IPS-18c (cell line): ENCODE measurements at regions not wholly inside any gene's neighbourhood (a gene's known extent, or its start where the extent isn't known, plus 50 kb on each side); places are given as distances from the start of the nearest gene placed in this dataset.

Experiments
- H3K4me3 ChIP-seq: 2 replicates; pipeline ENCODE4 v1.7.0; 2013; ENCODE audit warnings: low read depth, mild to moderate bottlenecking, low read length, moderate library complexity; ENCODE audit not compliant: insufficient read depth
- H3K9me3 ChIP-seq: one replicate; pipeline ENCODE4 v1.6.1; 2013; ENCODE audit warnings: mild to moderate bottlenecking, low read length, moderate library complexity; ENCODE audit not compliant: control insufficient read depth, insufficient read depth

GRCh38 chr14:86015511-86015910 is 485.6 kb downstream of the FLRT2 start:
- no peaks in the 10 kb centered on the region for H3K9me3 ChIP-seq
- no peak overlapping the region for H3K4me3 ChIP-seq

- Histone ChIP-seq H3K4me3 (no peak overlapping the region), H3K9me3 (no peaks in the 10 kb centered on the region)
These were observed 483.7 kb downstream of the FLRT2 start for GRCh38 chr14:86013641-86014040.

GRCh38 chr14:86012461-86012860 is 482.5 kb downstream of the FLRT2 start:
- H3K9me3 ChIP-seq = no peaks in the 10 kb centered on the region
- H3K4me3 ChIP-seq = no peak overlapping the region

GRCh38 chr14:86003998-86004397 is 474.1 kb downstream of the FLRT2 start:
- H3K4me3 ChIP-seq = no peak overlapping the region
- no peaks in the 10 kb centered on the region for H3K9me3 ChIP-seq

GRCh38 chr14:85996551-85996950 is 466.6 kb downstream of the FLRT2 start:
- H3K9me3 ChIP-seq = no peaks in the 10 kb centered on the region

GRCh38 chr14:85991156-85991555 is 461.2 kb downstream of the FLRT2 start:
- no peaks in the 10 kb centered on the region for H3K9me3 ChIP-seq
- H3K4me3 ChIP-seq = no peak overlapping the region

More at GRCh38 chr14:85996551-85996950, 466.6 kb downstream of the FLRT2 start:
- no peak overlapping the region for H3K4me3 ChIP-seq

GRCh38 chr14:85987907-85988306 is 458.0 kb downstream of the FLRT2 start:
- H3K9me3 ChIP-seq = no peaks in the 10 kb centered on the region
- no peak overlapping the region for H3K4me3 ChIP-seq

GRCh38 chr14:85987292-85987691 is 457.3 kb downstream of the FLRT2 start:
- H3K4me3 ChIP-seq = no peak overlapping the region
- no peaks in the 10 kb centered on the region for H3K9me3 ChIP-seq

GRCh38 chr14:85978582-85979250 is 448.8 kb downstream of the FLRT2 start:
- peaks cover 6% of the 10 kb centered on the region for H3K9me3 ChIP-seq
- no peak overlapping the region for H3K4me3 ChIP-seq

- Histone ChIP-seq H3K4me3 (no peak overlapping the region), H3K9me3 (peaks cover 8% of the 10 kb centered on the region)
These were observed 444.7 kb downstream of the FLRT2 start for GRCh38 chr14:85974602-85975001.

GRCh38 chr14:85963486-85963885 is 433.5 kb downstream of the FLRT2 start:
- Histone ChIP-seq H3K4me3 (no peak overlapping the region), H3K9me3 (no peaks in the 10 kb centered on the region)

- Histone ChIP-seq H3K9me3 (no peaks in the 10 kb centered on the region), H3K4me3 (no peak overlapping the region)
These were observed 430.8 kb downstream of the FLRT2 start for GRCh38 chr14:85960756-85961155.

- H3K9me3 ChIP-seq = no peaks in the 10 kb centered on the region
- no peak overlapping the region for H3K4me3 ChIP-seq
These were observed 429.1 kb downstream of the FLRT2 start for GRCh38 chr14:85959063-85959462.

GRCh38 chr14:85958069-85958468 is 428.1 kb downstream of the FLRT2 start:
- Histone ChIP-seq H3K9me3 (no peaks in the 10 kb centered on the region), H3K4me3 (no peak overlapping the region)

GRCh38 chr14:85953265-85953664 is 423.3 kb downstream of the FLRT2 start:
- no peaks in the 10 kb centered on the region for H3K9me3 ChIP-seq

GRCh38 chr14:85948153-85948552 is 418.2 kb downstream of the FLRT2 start:
- H3K4me3 ChIP-seq = no peak overlapping the region
- no peaks in the 10 kb centered on the region for H3K9me3 ChIP-seq

More at GRCh38 chr14:85953265-85953664, 423.3 kb downstream of the FLRT2 start:
- no peak overlapping the region for H3K4me3 ChIP-seq

GRCh38 chr14:85947461-85948139 is 417.7 kb downstream of the FLRT2 start:
- H3K9me3 ChIP-seq = no peaks in the 10 kb centered on the region
- H3K4me3 ChIP-seq = no peak overlapping the region

- Histone ChIP-seq H3K4me3 (no peak overlapping the region), H3K9me3 (no peaks in the 10 kb centered on the region)
These were observed 413.2 kb downstream of the FLRT2 start for GRCh38 chr14:85943192-85943591.

- Histone ChIP-seq H3K9me3 (no peaks in the 10 kb centered on the region), H3K4me3 (no peak overlapping the region)
These were observed 404.9 kb downstream of the FLRT2 start for GRCh38 chr14:85934886-85935254.
